HT1080 (cell line): ENCODE measurements at regions not wholly inside any gene's neighbourhood (a gene's known extent, or its start where the extent isn't known, plus 50 kb on each side); places are given as distances from the start of the nearest gene placed in this dataset.

ENCODE experiments used
- DNase-seq: peaks from one replicate; pipeline ENCODE4 v3.0.0-alpha.2; 2015; ENCODE audit warnings: low read depth

DNA sequence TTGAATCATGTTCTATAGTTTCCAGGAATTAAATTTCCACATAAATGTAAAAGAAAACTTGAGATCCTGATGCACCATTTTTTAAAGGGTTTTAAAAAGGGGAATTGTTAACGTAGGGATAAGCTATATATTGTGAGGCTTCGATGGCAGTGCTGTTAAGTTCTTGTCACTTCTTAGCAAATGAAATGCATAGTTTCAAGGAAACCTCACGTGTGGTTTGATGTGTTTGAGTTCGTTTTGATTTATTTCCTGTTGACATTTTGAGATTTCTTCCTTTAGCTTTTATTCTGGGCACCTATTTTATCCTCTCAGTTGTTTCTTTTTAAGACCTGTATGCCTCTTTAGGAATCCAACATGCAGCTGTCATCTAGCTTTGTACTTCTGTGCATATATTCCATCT, 301.0 kb downstream of the DOCK8 start:
- DNase-seq: no peak

DNA sequence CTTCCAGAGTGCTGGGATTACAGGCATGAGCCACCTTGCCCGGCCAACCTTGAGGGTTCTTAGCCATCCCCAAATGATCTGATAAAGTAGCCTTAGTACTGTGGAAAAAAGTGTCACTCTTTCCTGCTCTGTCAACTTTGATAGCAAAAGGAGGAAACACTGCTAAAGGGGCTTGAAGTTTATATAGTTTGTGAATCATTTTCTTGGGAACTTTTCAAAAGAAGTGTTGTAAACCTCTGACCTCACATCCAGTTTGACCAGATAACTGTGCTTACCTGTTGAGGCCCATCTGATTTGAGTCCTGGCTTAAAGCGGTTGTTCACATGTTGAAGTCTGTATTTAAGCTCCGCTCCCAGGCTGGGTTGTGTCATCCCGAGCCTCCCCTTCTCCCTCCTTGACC, 303.3 kb downstream of the DOCK8 start:
- no peak for DNase-seq

DNA sequence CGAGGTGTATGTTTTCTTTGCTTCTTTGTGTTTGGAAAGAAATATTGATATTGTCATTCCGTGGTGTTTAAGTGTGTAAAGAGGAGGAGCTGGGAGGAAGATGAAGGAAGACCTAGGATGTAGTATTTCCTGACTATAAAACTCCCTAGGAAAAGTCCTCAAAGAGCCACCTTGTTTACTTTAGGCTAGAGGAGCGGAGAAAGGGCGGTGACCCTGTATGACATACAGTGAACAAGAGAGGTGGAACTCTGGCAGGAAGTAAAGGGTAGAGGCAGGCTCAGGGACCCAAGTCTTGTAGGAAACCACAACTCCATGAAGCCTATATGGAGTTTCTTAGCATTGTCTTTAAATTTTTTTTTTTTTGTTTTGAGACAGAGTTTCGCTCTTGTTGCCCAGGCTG, 303.9 kb downstream of the DOCK8 start:
- DNase-seq: no peak

DNA sequence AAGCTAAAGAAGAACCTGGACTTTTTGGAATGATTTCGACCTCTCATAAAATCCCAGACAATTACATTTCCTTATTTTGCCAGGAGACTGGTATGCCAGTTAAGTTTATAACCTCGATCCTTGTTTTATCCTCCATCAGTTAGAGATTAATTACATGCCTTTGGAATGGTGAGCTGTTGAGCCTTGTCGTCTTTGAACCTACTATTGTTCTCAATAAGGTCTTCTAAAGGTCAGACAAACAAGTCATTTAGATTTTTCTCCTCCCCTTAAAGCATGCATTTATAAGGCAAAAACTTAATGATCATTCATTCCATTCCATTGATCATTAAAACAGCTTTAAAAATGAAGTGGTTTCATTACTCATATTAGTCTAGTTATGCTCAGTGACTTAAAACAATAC, 304.9 kb downstream of the DOCK8 start:
- no peak for DNase-seq

DNA sequence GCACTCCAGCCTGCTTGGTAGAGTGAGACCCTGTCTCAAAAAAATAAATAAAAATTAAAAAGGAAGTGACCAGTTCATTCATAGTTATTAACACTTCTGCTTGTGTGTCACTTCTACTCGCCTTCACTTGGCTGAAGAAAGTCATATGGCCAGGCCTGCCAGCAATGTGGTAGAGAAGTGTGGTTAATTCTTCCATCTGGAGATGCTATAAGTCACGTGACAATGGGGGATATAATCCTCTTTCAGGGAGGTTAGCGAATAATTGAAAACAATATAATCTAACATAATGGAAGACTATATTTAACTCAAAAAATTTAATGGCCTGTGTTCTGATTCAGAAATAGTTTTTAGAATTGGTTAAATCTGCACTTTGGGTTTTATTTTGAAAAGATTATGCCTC, 305.6 kb downstream of the DOCK8 start:
- DNase-seq: no peak

DNA sequence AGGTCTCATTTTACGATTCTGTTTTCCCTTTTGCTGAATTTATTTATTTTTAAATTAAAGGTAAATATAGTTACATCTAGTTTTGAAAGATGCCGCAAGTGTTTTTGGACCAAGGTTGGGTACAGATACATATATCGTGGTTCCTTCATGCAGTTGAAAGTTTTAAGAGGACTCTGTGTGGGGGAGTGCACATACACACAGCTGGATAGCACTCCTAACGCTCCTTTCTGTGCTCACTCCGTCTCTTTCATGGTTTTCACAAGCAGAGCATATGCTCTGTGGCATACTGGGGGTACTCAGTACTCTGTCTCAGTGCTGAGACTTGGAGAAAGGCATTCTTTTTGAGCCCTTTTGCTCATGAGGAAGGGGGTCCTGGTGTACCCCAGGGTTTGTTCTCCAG, 307.5 kb downstream of the DOCK8 start:
- DNase-seq: no peak

DNA sequence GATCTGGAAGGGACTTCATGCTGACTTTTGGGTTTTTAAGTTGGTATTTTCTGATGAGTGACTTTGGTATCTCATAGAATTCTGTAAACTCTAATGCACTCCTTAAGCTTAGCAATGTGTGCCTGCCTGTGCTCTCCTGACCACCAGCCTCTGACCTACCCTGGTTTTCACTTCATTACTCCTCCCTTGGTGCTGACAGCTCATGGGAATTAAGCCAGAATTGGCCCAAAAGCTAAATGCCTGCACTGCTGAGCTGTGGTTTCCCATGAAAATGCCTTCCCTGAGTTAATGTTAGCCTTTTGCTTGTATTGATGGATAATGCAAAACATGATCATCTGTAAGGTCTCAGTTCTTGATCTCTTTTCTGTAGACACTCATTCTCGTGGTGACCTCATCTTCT, 308.0 kb downstream of the DOCK8 start:
- DNase-seq: no peak

DNA sequence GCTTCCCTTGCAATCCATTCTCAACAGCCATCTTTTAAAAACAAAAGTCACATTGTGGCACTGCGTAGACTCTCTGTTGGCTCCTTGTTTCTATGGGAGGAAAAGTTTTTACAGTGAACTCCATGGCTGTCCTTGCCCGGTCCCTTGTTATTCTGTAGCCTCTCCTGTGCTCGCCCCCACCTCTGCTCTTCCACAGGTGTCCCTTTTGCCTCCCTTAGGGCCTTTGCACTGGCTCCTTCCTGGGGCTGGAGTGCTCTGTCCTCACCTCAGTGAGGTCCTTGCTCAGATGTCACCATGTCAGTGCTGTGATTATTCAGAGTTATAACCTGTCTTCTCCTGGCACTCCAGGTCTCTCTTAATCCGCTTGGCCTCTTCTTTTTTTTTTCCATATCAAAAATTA, 308.8 kb downstream of the DOCK8 start:
- no peak for DNase-seq

DNA sequence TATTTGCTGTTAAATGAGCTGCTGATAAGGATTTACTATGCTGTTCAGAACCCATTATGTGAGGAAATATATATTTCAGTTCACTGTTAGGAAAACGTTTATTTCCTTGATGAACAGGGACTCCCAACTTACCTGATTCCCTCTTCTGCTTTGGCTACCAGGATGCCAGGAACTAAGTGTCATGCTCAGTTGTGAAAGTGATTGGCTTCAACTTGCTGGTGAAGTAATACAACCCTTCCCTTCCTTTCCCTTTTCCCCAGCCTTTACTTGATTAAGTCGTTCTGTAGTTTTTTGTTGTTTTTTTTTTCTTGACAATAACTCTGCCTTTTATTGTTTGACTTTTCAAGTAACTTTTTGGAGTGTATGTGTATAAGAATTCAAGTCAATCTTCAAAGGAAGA, 309.3 kb downstream of the DOCK8 start:
- DNase-seq: no peak

DNA sequence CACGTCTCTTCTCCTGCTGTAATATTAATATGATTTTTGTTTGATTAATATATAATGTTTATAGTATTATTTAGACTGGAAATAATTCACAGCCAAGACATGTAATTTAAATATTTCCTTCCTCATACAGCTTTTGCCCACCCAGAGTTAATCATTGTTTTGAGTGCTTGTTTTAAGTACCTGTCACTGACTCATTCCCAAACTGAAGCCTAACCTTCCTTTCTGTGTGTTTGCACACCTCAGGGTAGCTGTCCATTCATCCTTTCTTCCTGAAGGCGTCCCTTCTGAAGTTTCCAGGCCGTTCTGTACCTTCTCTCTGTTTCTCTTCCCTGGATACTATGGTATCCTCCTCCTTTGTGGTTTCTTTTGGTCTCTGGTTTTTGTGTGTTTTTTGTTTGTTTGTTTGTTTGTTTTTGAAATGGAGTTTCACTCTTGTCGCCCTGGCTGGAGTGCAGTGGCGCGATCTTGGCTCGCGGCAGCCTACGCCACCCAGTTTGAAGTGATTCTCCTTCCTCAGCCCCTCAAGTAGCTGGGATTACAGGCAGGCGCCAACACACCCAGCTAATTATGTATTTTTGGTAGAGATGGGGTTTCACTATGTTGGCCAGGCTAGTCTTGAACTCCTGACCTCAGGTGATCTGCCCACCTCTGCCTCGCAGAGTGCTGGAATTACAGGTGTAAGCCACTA, 312.4 kb downstream of the DOCK8 start:
- DNase-seq: no peak

DNA sequence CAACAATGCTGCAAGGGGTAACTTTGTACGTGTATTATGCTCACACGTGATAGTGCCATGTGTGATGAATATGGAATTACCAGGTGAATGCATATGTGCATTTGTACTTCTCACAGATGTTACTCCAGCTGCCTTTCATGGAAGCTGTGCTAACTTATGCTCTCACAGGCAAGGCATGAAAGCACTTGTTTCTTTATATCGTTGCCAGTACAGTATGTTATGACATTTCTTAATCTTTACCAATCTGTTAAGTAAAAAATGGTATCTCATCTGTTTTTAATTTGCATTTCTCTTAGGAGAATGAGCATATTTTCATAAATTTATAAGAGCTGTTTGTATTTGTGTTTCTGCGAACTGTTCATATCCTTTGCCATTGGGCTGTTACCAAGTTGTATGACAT, 311.8 kb upstream of the DMRT1 start:
- no peak for DNase-seq

DNA sequence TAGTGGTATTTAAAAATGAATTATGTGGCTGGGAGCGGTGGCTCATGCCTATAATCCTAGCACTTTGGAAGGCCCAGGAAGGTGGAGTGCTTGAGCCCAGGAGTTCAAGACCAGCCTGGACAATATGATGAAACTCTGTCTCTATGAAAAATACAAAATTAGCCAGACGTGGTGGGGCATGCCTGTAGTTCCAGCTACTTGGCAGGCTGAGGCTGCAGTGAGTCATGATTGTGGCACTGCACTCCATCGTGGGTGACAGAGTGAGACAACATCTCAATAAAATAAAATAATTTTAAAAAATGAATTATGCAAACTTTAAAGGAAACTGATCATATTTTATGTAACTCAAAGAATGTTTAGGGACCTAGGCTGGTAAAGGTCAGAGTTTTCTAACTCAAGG, 310.8 kb upstream of the DMRT1 start:
- peak; percentile 9 for DNase-seq

DNA sequence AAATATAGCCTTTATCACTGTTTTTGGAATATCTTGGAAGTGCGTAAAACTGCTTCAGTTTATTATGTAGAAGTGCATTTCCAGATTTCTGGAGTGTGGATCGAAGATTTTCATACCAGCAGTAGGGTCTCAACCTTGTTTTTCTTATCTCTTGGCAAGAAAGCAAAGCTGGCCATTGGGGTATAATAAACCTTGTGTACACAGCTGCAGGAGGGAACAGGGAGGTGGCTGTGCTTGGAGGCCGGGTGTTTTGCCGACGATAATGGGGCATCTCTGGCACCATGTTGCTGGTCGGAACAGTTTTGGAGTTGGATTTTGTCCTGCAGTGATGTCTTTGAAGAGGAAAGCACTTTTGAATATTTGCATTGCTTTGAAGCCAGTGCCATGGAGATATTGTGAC, 308.8 kb upstream of the DMRT1 start:
- no peak for DNase-seq

DNA sequence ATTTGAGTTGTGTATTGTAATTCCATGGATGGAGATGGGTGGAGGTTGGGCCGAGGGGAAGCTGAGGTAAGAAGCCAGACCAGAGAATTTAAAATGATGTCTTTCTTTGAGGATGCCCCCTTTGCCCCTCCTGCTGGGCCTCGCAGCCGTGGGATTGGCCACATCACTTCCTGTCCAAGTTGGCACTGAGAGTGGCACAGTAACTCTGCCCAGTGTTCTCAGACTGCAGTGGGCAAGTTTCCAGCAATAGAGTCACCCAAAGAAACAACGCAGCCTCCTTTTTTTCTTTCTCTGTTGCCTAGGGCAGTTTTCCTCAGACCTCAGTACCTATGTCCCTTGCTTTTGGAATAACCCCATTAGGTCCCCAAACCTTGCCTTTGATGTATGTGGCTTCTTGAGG, 306.6 kb upstream of the DMRT1 start:
- no peak for DNase-seq

DNA sequence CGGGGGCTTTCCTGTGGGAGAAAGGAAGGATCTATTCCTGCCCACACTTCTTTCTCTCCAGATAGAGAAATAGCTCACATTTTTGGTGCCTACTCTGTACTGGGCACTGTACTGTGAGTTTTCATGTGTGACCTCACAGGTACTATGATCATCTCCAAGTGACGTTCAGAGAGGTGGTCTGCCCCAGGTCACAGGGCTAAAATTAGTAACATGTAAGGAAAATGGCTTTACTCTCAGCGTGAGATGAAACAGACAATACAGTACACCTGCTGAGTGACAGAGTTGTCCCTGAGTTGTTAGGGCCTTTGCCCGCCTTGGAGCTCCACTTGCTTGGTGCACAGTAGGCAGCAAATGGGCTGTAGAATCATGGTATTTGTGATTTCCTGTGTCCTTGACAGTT, 306.1 kb upstream of the DMRT1 start:
- no peak for DNase-seq

DNA sequence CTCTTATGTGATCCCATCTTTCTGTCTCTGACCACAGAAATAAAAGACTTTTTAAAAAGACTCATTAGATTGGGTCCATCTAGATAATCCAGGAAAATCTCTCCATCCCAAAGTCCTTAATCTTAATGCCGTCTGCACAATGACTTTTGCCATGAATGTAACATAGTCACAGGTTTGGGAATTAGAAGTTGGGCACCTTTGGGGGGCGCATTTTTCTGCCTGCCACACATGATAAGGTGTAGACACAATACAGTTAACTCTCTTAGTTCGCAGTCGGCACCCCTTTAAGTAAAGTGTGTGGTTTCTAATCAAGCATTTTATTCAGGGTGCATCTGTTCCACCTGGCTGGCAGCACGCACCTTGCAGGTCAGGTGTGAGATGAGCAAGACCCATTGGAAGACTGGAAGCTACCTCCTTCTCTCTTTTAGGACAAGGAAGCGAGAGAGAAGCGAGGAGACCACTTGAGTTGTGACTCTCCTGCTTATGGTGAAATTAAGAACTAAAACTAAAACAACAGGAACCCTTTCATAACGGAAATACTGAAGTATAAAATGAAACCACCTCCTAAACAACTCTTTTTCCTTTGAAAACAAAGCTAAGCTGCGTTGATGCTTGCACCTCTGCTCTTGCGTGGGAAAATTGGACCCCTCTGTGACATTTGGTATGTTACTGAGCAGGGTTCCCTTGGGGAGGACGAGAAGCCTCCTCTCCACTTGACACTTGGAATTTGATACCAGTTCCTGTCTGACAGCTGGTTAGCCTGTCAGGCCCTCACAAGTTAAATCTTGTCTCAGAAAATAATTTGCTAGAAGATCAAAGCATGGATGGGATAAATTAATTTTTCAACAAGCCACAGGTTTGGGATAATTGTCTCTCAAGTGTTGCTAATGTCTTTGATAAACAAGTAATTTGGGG, 304.6 kb upstream of the DMRT1 start:
- no peak for DNase-seq

DNA sequence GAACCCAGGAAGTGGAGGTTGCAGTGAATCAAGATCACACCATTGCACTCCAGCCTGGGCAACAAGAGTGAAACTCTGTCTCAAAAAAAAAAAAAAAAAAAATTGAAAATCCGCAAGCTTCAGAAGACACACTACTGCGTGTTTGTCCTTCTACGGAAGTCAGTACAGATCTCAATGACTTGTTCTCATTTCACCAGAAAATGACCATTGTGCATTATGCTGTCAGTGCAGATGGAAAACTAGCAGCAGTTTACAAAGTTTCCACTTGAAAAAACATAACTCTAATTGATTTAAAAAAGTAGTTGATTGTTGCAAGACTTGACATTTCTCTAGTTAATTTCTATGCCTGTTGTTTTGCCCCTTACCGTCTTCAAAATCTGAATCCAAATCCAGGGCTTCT, 298.0 kb upstream of the DMRT1 start:
- no peak for DNase-seq

DNA sequence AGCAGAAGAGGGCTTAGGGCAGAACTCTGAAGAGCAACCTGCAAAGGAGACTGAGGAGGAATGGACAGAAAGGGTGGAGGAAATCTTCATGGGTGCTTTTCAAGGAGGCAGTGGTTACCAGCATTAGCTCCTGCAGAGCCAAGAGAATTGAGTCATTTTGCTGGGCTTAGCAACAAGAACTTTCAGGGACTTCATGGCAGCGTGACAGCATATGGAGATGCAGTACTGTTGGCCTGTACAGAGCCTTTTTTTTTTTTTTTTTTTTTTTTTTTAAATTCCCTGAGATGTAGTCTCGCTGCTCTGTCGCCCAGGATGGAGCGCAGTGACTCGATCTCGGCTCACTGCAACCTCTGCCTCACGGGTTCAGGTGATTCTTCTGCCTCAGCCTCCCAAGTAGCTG, 296.0 kb upstream of the DMRT1 start:
- no peak for DNase-seq

DNA sequence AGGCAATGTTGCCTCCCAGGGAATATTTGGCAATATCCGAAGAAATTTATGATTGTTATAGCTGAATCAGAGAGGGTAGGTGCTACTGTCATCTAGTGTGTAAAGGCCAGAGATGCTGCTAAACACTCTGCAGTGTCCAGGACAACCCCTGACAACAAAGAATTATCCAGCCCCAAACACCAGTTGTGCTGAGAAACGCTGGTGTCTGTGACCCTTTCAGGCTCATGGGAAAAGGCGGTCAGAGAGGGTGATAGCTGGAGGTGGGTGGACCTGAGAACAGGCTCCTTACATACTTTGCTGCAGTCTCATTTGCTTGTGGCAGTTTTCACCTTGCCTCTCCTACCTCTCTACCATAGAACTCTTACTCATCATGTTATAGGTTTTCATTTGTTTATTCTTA, 295.3 kb upstream of the DMRT1 start:
- DNase-seq: no peak

DNA sequence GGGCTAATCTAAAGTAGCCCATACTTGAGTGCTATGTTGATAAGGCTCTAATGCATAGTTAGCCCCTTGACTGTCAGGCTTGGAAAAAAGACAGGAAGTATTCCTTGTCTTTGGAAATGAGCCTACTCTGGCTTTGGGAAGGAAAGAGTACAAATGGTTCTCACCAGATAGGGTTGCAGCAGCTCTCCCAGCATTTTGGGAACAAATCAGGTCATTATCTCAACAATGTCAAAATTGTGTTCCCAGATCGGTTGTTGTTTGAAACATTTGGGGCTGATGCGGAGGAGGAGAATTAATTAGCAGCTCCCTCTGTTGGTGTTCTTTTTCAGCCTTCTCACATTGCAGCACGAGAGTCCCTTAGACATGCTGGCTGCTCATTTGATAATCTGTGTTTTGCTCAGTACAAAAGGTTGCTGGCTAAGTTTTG, 294.7 kb upstream of the DMRT1 start:
- DNase-seq: no peak

DNA sequence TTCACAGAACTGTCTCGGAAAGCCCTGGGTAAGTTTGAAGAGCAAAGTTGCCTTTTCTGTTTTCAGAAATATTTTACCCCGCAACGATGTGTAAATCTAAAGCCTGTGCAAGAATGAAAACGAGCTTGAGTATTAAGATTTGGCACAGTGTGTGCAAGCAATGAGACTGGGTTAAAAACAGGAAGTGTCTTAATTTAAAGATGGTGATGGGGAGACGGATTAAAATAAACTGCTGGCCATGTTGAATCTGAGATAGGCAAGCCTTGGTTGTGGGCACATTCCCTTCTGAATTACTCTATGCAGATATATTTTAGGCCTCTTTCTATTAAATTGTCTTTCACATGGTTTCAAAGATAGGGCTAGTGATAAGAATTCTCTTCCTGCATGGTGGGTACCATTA, 294.2 kb upstream of the DMRT1 start:
- no peak for DNase-seq

DNA sequence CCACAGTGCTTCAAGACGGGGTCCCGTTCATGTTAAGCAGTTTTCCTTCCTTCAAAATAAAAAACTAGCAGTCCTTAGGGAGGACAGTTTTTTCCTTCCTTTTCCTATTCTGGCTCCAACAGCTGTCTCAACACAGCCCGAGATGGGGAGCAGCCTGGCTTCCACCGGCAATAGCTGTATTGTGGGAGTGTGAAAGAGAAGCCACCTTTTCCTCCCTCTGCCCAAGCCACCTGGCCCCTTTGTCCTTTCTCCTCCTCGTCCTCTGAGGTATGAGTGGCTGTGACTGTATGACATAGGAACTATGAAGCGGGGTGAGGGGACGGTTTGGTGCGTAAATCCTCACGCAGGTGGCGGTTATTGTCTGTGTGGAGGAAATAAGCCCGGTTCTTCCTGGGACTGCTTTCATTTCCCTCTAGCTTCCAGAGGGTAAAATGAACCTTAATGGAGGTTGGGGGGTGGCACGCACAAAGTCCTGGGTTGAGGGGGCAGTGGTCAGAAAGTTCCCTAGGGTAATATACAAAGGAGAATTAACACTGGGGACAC, 292.0 kb upstream of the DMRT1 start:
- no peak for DNase-seq

DNA sequence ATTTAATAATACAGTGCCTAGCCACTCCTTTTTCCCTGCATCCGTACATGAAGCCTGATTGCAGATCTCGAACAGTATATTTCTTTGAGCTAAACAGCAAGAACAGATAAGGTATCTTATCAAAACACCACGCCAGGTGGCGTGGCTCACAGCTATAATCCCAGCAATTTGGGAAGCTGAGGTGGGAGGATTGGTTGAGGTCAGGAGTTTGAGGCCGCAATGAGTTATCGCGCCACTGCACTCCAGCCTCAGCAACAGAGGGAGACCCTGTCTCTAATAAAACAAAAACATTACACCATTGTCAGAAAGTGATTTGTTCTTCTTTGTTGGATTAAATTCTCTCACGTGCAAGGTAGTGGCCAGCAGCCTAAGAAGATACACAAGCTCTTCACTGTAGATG, 291.2 kb upstream of the DMRT1 start:
- DNase-seq: no peak
